Spleen (tissue), 11 donors: ENCODE measurements at regions not wholly inside any gene's neighbourhood (a gene's known extent, or its start where the extent isn't known, plus 50 kb on each side); places are given as distances from the start of the nearest gene placed in this dataset.

Experiments used
- DNase-seq: peaks from one replicate; pipeline ENCODE4 v3.0.0-alpha.2; 2020
- H3K27ac ChIP-seq, 8 donors: fragments of 200-600 bp; sonication (generic) in 7 of 8; 1 replicate in 4 of 8; 2 replicates in 4 of 8; pipeline versions ENCODE4 v1.5.0 to v1.8.0; 2016 to 2021; ENCODE audit warnings: inconsistent platforms in 4 of 8, mild to moderate bottlenecking in 4 of 8, moderate library complexity in 1 of 8
- H3K27me3 ChIP-seq, 7 donors: fragments of 200-600 bp; sonication (generic) in 6 of 7; replicated peaks in 1 of 7; 1 replicate in 4 of 7; 2 replicates in 3 of 7; pipeline versions ENCODE4 v1.5.0 to v1.8.0; 2016 to 2021; ENCODE audit warnings: inconsistent platforms in 3 of 7, mild to moderate bottlenecking in 1 of 7
- H3K36me3 ChIP-seq, 6 donors: fragments of 200-600 bp; sonication (generic) in 5 of 6; 1 replicate in 4 of 6; 2 replicates in 2 of 6; pipeline versions ENCODE4 v1.5.0 to v1.8.0; 2016 to 2021; ENCODE audit warnings: inconsistent platforms in 2 of 6
- H3K4me1 ChIP-seq, 6 donors: fragments of 200-600 bp; sonication (generic) in 5 of 6; 1 replicate in 3 of 6; 2 replicates in 3 of 6; pipeline versions ENCODE4 v1.5.0 to v1.8.0; 2016 to 2021; ENCODE audit warnings: inconsistent platforms in 3 of 6
- H3K4me3 ChIP-seq, 8 donors: fragments of 200-600 bp; sonication (generic) in 7 of 8; 1 replicate in 4 of 8; 2 replicates in 4 of 8; pipeline versions ENCODE4 v1.5.0 to v1.8.0; 2016 to 2021; ENCODE audit warnings: inconsistent platforms in 4 of 8, mild to moderate bottlenecking in 4 of 8, moderate library complexity in 2 of 8
- H3K9me3 ChIP-seq, 8 donors: fragments of 200-600 bp; sonication (generic) in 7 of 8; 1 replicate in 4 of 8; 2 replicates in 4 of 8; pipeline versions ENCODE4 v1.5.0 to v1.8.0; 2016 to 2021; ENCODE audit warnings: inconsistent platforms in 4 of 8
- POLR2A ChIP-seq, 3 donors: fragments of 450-650 bp; IDR thresholded peaks; one replicate each; pipeline ENCODE4 v1.5.1; 2017; ENCODE audit warnings: antibody characterized with exemption in 3 of 3, mild to moderate bottlenecking in 1 of 3
- POLR2AphosphoS5 ChIP-seq, 3 donors: sonication (generic); formaldehyde crosslinking; IDR thresholded peaks; one replicate each; pipeline ENCODE4 v1.5.1; 2017; ENCODE audit warnings: antibody characterized with exemption in 3 of 3
- WGBS, 5 donors: extraction: QIAGEN DNeasy Blood & Tissue Kit in 3 of 5; methylation state at CpG; one replicate each; pipeline versions ENCODE4 v1.1.5 to v1.1.7; 2013 to 2018; 5-methylcytosine and 5-hydroxymethylcytosine counted together
- intact Hi-C: fragments of 100-400 bp; cut with DNase I; formaldehyde crosslinking; loops from one replicate; pipeline ENCODE4 v1.15.0; 2023; ENCODE audit warnings: low total_unique reads
- TF ChIP-seq, protein P1 (sequence below), 11 experiments: fragments of 200-600 bp in 7 of 11; fragments of 450-650 bp in 4 of 11; sonication (generic) in 4 of 11; IDR thresholded peaks in 8 of 11; conservative IDR thresholded peaks in 3 of 11; 1 replicate in 7 of 11; 2 replicates in 4 of 11; pipeline versions ENCODE4 v1.4.0 to v1.8.0; 2016 to 2021; ENCODE audit warnings: antibody characterized with exemption in 11 of 11, inconsistent platforms in 4 of 11, mild to moderate bottlenecking in 1 of 11
- donor health status: healthy with polysubstance abuse.
- donor health status: DM: no; HTN: no; CAD: no; lungs with moderate emphysema.
- donor health status: DM: no; HTN: no; CAD: no.
- donor health status: Bipolar disorder and iron deficiency.
- donor health status: healthy.
- donor health status: DM: no; HTN: no; CAD: no.
- donor health status: DM: yes; HTN: yes; CAD: no.

DNA sequence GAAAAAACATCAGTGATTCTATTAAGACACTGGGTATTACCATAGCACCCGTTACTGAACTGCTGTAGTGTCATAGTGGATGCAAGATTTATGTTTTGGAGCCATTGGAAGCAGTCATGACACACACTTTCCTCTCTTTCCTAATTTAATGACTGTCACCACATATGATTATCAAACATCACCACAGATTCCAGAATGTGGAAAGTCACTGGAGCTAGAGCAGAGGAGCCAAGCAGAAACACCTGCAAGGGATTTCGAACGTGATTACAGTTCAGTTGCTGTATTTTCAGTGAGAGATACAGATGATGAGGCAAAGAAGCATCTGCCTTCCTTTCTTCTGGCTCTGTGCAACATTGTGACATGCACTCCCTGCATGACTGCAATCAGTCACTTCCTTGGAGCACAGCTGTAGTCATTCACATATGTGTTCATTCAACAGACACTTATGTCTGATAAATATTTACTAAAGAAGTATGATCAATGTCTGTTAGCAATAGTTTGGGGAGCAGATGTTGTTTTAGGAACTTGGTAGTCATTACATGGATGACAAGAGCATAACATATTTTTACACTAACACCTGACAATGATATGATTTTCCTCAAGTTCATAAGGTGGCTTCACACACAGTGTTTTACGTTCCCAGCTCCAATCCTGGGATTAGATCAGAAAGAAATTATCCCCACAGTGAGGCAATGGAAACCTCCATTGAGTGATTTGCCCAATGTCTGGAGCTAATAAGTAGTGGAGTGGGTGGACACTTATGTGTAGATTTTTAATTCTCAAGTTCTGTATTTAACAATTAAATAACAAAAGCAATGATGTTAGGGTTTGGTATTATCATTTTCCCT lies 416.6 kb downstream of the PLCL1 start:
- TF ChIP-seq POLR2A (IDR thresholded peaks at IDR 0.05) (no peak), POLR2AphosphoS5 (IDR thresholded peaks at IDR 0.05) (no peak)
- TF ChIP-seq, protein P1, sequence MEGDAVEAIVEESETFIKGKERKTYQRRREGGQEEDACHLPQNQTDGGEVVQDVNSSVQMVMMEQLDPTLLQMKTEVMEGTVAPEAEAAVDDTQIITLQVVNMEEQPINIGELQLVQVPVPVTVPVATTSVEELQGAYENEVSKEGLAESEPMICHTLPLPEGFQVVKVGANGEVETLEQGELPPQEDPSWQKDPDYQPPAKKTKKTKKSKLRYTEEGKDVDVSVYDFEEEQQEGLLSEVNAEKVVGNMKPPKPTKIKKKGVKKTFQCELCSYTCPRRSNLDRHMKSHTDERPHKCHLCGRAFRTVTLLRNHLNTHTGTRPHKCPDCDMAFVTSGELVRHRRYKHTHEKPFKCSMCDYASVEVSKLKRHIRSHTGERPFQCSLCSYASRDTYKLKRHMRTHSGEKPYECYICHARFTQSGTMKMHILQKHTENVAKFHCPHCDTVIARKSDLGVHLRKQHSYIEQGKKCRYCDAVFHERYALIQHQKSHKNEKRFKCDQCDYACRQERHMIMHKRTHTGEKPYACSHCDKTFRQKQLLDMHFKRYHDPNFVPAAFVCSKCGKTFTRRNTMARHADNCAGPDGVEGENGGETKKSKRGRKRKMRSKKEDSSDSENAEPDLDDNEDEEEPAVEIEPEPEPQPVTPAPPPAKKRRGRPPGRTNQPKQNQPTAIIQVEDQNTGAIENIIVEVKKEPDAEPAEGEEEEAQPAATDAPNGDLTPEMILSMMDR (IDR thresholded peaks at IDR 0.05 in 8 of 11, conservative IDR thresholded peaks at IDR 0.05 in 3 of 11): no peak
- no peaks in the 10 kb centered on the region for H3K4me1 ChIP-seq
- no peak for DNase-seq
- H3K4me3 ChIP-seq: no peak overlapping the region
- intact Hi-C loops: no loop called here
- H3K27me3 ChIP-seq: no peaks in the 10 kb centered on the region
- H3K36me3 ChIP-seq: no peaks in the 10 kb centered on the region
- 74 to 79% (median 76%) methylated on average over 4 of the region's 4 CpGs for WGBS, 5 donors
- H3K27ac ChIP-seq: no peak overlapping the region
- no peaks in the 10 kb centered on the region for H3K9me3 ChIP-seq

- Histone ChIP-seq H3K9me3 (no peaks in the 10 kb centered on the region), H3K27ac (no peak overlapping the region), H3K4me1 (no peaks in the 10 kb centered on the region), H3K36me3 (no peaks in the 10 kb centered on the region), H3K27me3 (no peaks in the 10 kb centered on the region), H3K4me3 (no peak overlapping the region)
- WGBS, 5 donors: 61 to 77% (median 68%) methylated on average over 2 of the region's 2 CpGs
- no peak for DNase-seq
- intact Hi-C loops: no loop called here
- TF ChIP-seq POLR2AphosphoS5 (IDR thresholded peaks at IDR 0.05): no peak
These were observed 414.9 kb downstream of the PLCL1 start for GRCh38 chr2:198219292-198219691.

GRCh38 chr2:198214114-198214596 lies 409.8 kb downstream of the PLCL1 start:
- Histone ChIP-seq H3K4me3 (no peak overlapping the region), H3K9me3 (no peaks in the 10 kb centered on the region), H3K36me3 (no peaks in the 10 kb centered on the region), H3K27ac (no peak overlapping the region), H3K4me1 (no peaks in the 10 kb centered on the region), H3K27me3 (no peaks in the 10 kb centered on the region)
- WGBS, 5 donors: 87 to 92% (median 91%) methylated on average over 5 of the region's 5 CpGs
- TF ChIP-seq POLR2AphosphoS5 (IDR thresholded peaks at IDR 0.05) (no peak), POLR2A (IDR thresholded peaks at IDR 0.05) (no peak)
- TF ChIP-seq, protein P1 (IDR thresholded peaks at IDR 0.05 in 8 of 11, conservative IDR thresholded peaks at IDR 0.05 in 3 of 11): no peak
- DNase-seq: no peak
- intact Hi-C loops: no loop called here

DNA sequence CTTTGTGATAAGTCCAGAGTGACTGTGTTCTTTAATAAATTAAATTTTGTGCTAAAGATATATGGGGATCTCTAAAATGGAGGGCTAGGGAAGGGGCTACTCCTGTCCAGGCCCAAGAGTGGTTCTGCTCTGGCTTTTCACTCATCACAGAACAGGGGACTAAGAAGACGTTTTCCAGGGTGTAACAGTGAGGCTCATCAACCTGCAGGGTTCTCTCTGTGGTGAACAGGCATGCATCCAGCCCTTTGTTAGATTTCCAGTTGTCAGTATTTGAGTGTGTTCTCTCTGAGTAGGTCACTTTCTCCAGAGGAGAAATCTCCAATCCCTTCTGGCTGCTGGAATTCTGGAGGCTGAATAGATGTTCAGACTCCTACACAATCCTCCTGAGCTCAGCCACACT lies 408.9 kb downstream of the PLCL1 start:
- Histone ChIP-seq H3K4me3 (no peak overlapping the region), H3K27ac (no peak overlapping the region), H3K36me3 (no peaks in the 10 kb centered on the region), H3K27me3 (no peaks in the 10 kb centered on the region), H3K4me1 (no peaks in the 10 kb centered on the region), H3K9me3 (no peaks in the 10 kb centered on the region)
- DNase-seq: no peak
- 53 to 73% (median 57%) methylated on average over 1 of the region's 1 CpG for WGBS, 5 donors
- TF ChIP-seq POLR2A (IDR thresholded peaks at IDR 0.05) (no peak), POLR2AphosphoS5 (IDR thresholded peaks at IDR 0.05) (no peak)
- TF ChIP-seq, protein P1 (IDR thresholded peaks at IDR 0.05 in 8 of 11, conservative IDR thresholded peaks at IDR 0.05 in 3 of 11): no peak
- intact Hi-C loops: no loop called here
